Neural cell (in vitro differentiated cells): ENCODE measurements at regions not wholly inside any gene's neighbourhood (a gene's known extent, or its start where the extent isn't known, plus 50 kb on each side); places are given as distances from the start of the nearest gene placed in this dataset.

ENCODE experiments used
- CTCF ChIP-seq: fragments of 450-650 bp; IDR thresholded peaks from 2 replicates; pipeline ENCODE4 v1.5.1; 2014; ENCODE audit warnings: antibody characterized with exemption, mild to moderate bottlenecking, moderate library complexity; ENCODE audit not compliant: poor library complexity, severe bottlenecking
- EZH2 ChIP-seq: fragments of 200-600, 300-800 bp; shearing (Covaris generic), sonication (generic); IDR thresholded peaks from 2 replicates; pipeline ENCODE4 v1.6.1; 2014; ENCODE audit warnings: antibody characterized with exemption, low read length, borderline replicate concordance, mild to moderate bottlenecking; ENCODE audit not compliant: insufficient read depth, poor library complexity, severe bottlenecking
- TAF1 ChIP-seq: IDR thresholded peaks from 2 replicates; pipeline ENCODE4 v1.6.1; 2012; ENCODE audit warnings: low read depth

GRCh38 chr9:13865869-13866268 is 448.1 kb downstream of the NFIB start:
- TF ChIP-seq TAF1 (no peak), CTCF (no peak), EZH2 (no peak)
